ENCODE measurements at regions not wholly inside any gene's neighbourhood (a gene's known extent, or its start where the extent isn't known, plus 50 kb on each side); places are given as distances from the start of the nearest gene placed in this dataset.

DNA sequence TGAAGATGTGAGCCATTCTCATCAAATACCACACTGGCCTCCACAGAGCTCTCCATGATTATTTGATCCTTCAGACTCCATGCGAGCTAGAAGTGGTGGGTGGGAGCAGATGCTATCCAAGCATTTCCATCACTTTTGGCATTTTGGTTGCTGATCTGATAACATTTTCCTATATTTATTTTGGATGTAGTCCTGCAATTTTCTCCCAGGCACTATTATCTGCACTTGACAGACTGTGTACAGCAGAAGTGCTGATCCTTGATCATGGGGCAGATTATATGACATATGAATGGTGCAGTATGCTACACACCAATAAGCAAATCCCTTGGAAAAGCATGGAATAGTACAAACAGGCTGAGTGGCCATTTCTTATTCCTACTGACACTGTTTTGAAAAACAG is 167.6 kb upstream of the LRRC7 start:
- DNase-seq: no peak

DNA sequence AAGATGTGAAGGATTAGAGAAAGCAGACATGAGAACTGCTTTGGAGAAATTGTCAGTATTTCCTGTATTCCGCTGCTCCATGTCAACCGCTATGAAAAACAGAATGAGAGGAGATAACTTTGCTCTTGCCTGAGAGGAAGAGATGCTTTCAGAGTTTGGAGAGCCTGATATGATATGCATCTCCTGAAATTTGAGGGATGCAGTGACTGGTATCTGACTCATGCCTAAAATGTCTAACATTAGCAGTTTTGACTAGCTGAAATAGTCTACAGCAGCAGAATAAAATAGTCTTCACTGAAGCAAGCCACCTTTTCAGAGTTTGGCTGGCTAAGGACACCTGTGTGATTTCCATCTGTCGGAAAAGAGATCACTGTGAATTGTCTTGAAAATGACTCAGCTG is 165.8 kb upstream of the LRRC7 start:
- DNase-seq: no peak

- DNase-seq: no peak
Observed at GRCh38 chr1:69403756-69404320, 163.9 kb upstream of the LRRC7 start.

DNA sequence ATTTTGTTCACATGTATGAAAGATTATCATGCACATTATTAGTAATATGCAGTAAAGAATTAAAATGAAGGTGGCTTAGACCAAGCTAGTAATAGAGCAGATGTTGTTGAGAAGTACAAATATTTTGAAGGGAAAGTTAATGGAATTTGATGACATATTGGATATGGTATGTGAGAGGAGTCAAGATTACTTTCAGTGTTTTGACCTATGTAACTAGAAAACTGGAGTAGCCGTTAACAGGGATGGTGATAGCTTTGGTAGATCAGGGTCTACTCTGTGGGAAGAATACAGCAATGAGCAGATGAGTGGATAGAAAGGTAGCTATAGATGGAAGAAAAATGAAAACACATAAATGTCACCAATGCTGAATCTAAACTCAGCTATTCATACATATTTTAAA is 163.2 kb upstream of the LRRC7 start:
- DNase-seq: no peak

- DNase-seq: no peak
Observed at GRCh38 chr1:69406244-69406643, 161.5 kb upstream of the LRRC7 start.

- DNase-seq: no peak
Observed at GRCh38 chr1:69409731-69410456, 157.8 kb upstream of the LRRC7 start.

DNA sequence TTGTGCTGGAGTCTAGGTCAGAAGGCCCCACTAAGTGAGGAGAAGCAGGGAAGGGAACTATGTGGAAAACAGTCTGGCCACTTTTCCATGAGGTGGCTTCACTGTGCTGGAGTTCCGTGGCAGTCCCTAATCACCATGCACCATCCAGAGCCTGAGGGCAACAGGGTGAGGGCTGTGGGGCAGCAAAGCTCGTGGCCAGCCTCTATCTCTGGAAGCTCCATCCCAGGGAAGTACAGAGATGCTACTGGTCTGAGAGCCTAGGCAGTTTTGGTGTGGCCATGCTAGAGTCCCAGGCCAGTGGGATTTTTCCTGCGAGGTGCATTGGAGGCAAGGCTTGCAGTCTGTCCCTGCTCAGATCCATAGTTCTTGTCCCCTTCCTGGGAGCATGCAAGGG is 157.3 kb upstream of the LRRC7 start:
- DNase-seq: no peak

GRCh38 chr1:69410893-69411292 is 156.8 kb upstream of the LRRC7 start:
- DNase-seq: no peak

DNA sequence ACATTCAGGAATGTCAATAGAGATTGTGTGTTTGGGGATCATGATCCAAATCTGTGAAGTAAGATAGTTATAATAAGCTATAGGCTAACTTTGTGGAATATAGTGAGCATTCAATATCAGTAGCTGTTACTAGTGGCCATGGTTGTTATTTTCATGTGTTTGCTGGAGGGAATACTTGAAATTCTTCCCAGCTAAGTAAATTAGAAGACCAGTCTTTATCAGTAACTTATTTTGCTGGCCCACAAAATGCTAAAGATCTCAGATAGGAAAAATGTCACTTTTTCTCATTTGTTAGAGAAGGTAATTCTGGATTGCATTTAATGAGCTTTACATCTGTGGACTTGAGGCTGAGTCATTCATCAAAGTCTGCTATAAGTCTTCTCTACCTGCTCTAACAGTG is 156.1 kb upstream of the LRRC7 start:
- DNase-seq: no peak

- no peak for DNase-seq
Observed at GRCh38 chr1:69413129-69413528, 154.6 kb upstream of the LRRC7 start.

DNA sequence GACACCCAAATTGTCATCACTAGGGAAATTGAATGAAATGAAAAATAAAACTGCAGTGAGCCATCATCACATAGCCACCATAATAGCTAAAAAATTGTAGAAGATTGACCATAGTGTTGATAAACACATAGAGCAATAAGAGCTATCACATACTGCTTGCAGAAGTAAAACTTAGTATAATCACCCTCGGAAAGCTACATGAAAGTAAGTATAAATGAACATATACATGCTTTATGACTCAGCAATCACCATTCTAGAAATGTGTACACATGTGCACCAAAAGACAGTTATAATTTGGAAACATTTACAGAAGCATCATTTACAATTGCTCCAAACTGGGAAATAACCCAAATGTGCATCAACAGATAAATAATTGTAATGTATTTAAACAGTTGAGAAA is 153.1 kb upstream of the LRRC7 start:
- DNase-seq: no peak

DNA sequence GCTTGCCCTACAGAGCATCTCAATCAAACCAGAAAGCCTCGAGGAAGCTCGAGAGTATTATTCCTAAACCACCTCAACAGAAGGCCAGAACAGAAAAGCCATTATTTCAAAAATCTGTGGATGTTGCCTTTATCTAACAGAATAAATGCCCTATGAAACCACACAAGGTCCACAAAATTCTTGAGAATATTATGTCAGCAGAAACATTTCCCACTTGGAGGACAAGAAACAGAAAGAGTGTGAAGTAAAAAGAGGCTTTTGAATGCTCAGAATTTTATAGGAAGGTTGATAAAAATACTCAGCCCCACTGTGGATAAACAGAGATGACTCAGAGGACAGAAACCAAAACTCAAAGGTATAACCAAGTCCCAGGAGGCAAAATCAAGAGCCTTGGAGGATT is 146.4 kb upstream of the LRRC7 start:
- DNase-seq: no peak

DNA sequence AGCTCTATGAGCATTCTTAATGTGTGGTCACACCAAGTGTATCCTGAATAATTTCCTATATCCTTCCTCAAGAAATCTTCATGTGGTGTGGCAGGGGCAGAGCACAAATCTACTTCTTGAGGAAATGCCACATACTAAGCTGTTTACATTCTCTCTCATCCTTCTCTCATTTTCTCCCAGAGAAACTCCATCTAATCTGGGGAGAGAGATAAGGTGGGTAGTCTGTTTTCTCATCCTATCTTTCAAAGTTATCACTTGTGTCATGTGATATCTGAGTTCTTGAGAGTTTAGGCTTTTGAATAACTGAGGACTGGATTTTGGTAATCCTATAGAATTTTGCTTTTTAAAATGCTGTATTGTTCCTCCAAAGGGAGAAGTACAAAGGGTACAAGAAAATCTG is 141.9 kb upstream of the LRRC7 start:
- DNase-seq: no peak

GRCh38 chr1:69426401-69426800 is 141.3 kb upstream of the LRRC7 start:
- no peak for DNase-seq

GRCh38 chr1:69433073-69433472 is 134.6 kb upstream of the LRRC7 start:
- no peak for DNase-seq

- no peak for DNase-seq
Observed at GRCh38 chr1:69436151-69436550, 131.6 kb upstream of the LRRC7 start.

- no peak for DNase-seq
Observed at GRCh38 chr1:69438056-69438795, 129.5 kb upstream of the LRRC7 start.

- DNase-seq: no peak
Observed at GRCh38 chr1:69441496-69441895, 126.2 kb upstream of the LRRC7 start.

GRCh38 chr1:69451196-69451595 is 116.5 kb upstream of the LRRC7 start:
- no peak for DNase-seq

- no peak for DNase-seq
Observed at GRCh38 chr1:69455718-69456117, 112.0 kb upstream of the LRRC7 start.

GRCh38 chr1:69459244-69459643 is 108.5 kb upstream of the LRRC7 start:
- no peak for DNase-seq

GRCh38 chr1:69475021-69475420 is 92.7 kb upstream of the LRRC7 start:
- no peak for DNase-seq

DNA sequence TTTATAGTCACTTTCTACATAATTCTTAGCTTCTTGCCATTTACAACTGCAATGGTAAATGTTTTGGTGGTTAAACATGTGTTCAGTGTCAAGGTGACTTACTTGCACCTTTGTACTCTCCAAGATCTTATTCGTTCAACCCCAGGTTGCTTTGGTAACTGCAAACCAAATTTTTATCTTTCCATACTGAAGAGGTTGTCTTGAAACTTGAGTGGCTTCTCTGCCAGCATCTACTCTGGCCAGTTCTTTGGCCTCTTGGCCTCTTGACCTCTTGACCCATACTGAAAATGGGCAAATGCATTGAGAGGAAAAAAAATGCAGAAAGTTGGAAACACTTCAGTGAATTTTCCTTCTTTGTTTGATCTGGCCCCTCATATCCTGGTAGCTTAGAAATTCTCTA is 88.0 kb upstream of the LRRC7 start:
- DNase-seq: no peak

DNA sequence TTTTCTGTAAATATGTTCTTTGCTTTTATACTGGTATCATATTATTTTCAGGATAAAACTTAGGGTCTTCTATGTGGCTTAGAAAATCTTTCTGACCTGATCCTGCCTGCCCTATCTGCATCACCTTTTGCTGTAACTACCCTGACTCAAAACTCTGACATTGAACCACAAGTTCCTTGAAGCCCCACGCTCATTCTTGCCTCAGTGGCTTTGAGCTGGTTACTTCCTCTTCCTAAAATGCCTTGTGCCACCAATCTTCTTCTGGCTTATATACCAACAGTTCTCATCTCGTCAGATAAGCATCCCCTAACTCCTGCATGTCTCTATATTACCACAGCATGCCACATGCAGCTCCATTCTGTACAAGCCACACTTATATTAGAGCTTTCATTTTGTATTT is 84.5 kb upstream of the LRRC7 start:
- DNase-seq: no peak

- DNase-seq: no peak
Observed at GRCh38 chr1:69485616-69486015, 82.1 kb upstream of the LRRC7 start.

Data from NCI-H1417 treated with DMSO at 0.1 percent for 48 hours (cell line).